A673 (cell line): ENCODE measurements at regions not wholly inside any gene's neighbourhood (a gene's known extent, or its start where the extent isn't known, plus 50 kb on each side); places are given as distances from the start of the nearest gene placed in this dataset.

Experiments
- BruUV-seq: library from RNA; stranded (reverse); fragments of 400-500 nt; replicated peaks from 2 replicates; lab custom pipeline; 2021; lab: Mats Ljungman, UMichigan
- CTCF ChIA-PET: fragments of 300-600 bp; sonication (Branson Sonifier 250); formaldehyde crosslinking; loops from one replicate; lab custom pipeline; 2022; ENCODE audit warnings: antibody characterized with exemption; lab: Charles Lee
- POLR2A ChIA-PET: fragments of 300-600 bp; sonication (Branson Sonifier 250); formaldehyde crosslinking; loops from one replicate; lab custom pipeline; 2022; ENCODE audit warnings: antibody characterized with exemption; ENCODE audit not compliant: low non-redundant PET; lab: Charles Lee
- DNase-seq: peaks from one replicate; pipeline ENCODE4 v3.0.0-alpha.2; 2015; ENCODE audit warnings: low spot score
- H3K27ac ChIP-seq: fragments of 200-600 bp; sonication (generic); 2 replicates; pipeline ENCODE4 v1.5.1; 2016; ENCODE audit warnings: mixed run types, low read depth, mild to moderate bottlenecking, mixed read lengths, antibody characterized with exemption, low read length; ENCODE audit not compliant: poor library complexity, severe bottlenecking
- H3K27me3 ChIP-seq: fragments of 200-600 bp; sonication (generic); replicated peaks from 2 replicates; pipeline ENCODE4 v1.6.1; 2017; ENCODE audit warnings: mixed run types, low read depth, mild to moderate bottlenecking, mixed read lengths, antibody characterized with exemption, low read length; ENCODE audit not compliant: insufficient read depth, poor library complexity
- H3K36me3 ChIP-seq: fragments of 200-600 bp; sonication (generic); 2 replicates; pipeline ENCODE4 v1.6.1; 2016; ENCODE audit warnings: mixed run types, mild to moderate bottlenecking, mixed read lengths, antibody characterized with exemption, low read length; ENCODE audit not compliant: insufficient read depth, poor library complexity, severe bottlenecking
- H3K4me1 ChIP-seq: fragments of 200-600 bp; sonication (generic); 2 replicates; pipeline ENCODE4 v1.6.1; 2017; ENCODE audit warnings: mixed run types, mild to moderate bottlenecking, mixed read lengths, antibody characterized with exemption, low read length; ENCODE audit not compliant: insufficient read depth, poor library complexity, severe bottlenecking
- H3K4me3 ChIP-seq: fragments of 200-600 bp; sonication (generic); 2 replicates; pipeline ENCODE4 v1.5.1; 2016; ENCODE audit warnings: low read depth, mixed run types, mild to moderate bottlenecking, mixed read lengths, low read length; ENCODE audit not compliant: poor library complexity, severe bottlenecking
- H3K9me3 ChIP-seq: fragments of 200-600 bp; sonication (generic); 2 replicates; pipeline ENCODE4 v1.6.1; 2016; ENCODE audit warnings: mixed run types, low read depth, mild to moderate bottlenecking, mixed read lengths, antibody characterized with exemption, low read length; ENCODE audit not compliant: poor library complexity, severe bottlenecking
- EZH2 ChIP-seq: fragments of 200-600 bp; sonication (generic); IDR thresholded peaks from 2 replicates; pipeline ENCODE4 v1.6.1; 2017; ENCODE audit warnings: borderline replicate concordance, low read depth, mild to moderate bottlenecking, mixed read lengths, antibody characterized with exemption, low read length; ENCODE audit not compliant: poor library complexity, severe bottlenecking
- intact Hi-C: fragments of 100-400 bp; cut with micrococcal nuclease; formaldehyde crosslinking; loops from one replicate; pipeline ENCODE4 v1.10.0; 2022; ENCODE audit not compliant: unreplicated experiment
- TF ChIP-seq, protein P1 (sequence below): fragments of 300-800, 200-600 bp; sonication (generic); conservative IDR thresholded peaks from 2 replicates; pipeline ENCODE4 v1.5.1; 2017; ENCODE audit warnings: low read depth, mild to moderate bottlenecking, antibody characterized with exemption, low read length, moderate library complexity, mixed read lengths

DNA sequence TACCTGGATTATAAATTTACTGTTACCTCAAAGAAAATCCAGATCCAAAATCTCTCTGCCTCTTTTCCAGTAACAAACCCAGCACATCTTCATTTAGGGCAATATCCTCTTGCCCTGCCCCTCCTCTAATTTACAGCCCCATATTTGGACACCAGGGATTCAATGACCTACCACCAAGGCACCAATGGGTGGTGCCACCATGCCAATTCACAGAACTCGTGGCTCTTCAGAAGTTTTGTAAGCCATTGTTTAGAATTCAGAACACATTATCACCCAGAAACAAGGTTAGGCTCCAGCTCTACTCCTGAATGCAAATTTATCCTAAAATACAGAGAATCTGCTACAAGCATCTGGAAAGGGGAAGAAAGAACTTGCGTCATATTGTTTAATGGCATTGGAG, 67.8 kb upstream of the SASH1 start:
- no peak for DNase-seq
- no peak overlapping the region for H3K27ac ChIP-seq
- H3K27me3 ChIP-seq = no peaks in the 10 kb centered on the region
- TF ChIP-seq, protein P1, sequence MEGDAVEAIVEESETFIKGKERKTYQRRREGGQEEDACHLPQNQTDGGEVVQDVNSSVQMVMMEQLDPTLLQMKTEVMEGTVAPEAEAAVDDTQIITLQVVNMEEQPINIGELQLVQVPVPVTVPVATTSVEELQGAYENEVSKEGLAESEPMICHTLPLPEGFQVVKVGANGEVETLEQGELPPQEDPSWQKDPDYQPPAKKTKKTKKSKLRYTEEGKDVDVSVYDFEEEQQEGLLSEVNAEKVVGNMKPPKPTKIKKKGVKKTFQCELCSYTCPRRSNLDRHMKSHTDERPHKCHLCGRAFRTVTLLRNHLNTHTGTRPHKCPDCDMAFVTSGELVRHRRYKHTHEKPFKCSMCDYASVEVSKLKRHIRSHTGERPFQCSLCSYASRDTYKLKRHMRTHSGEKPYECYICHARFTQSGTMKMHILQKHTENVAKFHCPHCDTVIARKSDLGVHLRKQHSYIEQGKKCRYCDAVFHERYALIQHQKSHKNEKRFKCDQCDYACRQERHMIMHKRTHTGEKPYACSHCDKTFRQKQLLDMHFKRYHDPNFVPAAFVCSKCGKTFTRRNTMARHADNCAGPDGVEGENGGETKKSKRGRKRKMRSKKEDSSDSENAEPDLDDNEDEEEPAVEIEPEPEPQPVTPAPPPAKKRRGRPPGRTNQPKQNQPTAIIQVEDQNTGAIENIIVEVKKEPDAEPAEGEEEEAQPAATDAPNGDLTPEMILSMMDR = no peak
- no peak for TF ChIP-seq EZH2
- no peaks in the 10 kb centered on the region for H3K36me3 ChIP-seq
- ChIA-PET POLR2A (no interaction called here), CTCF (no interaction called here)
- H3K9me3 ChIP-seq = no peaks in the 10 kb centered on the region
- intact Hi-C loops = no loop called here
- H3K4me3 ChIP-seq = no peak overlapping the region
- no TSS peak for BruUV-seq
- no peaks in the 10 kb centered on the region for H3K4me1 ChIP-seq

DNA sequence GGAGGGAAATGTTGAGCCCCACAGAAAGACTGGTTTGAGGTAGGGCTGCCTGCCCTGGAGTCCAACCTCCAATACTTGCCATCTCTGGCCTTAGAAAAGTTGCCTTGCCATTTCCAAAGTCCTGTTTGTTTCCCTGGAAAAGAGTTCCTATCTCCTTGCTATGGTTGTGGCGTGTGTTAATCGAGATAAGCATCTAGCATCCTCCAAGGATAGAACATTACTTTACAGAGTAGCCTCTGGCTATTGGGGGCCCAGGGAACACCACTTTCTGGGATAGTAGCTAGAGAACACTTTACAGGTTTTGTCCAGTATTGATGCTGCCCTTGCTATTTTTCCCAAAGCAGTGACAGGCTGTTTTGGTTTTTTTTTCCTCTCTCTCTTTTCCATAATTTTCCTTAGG, 57.4 kb upstream of the SASH1 start:
- Histone ChIP-seq H3K36me3 (no peaks in the 10 kb centered on the region), H3K27me3 (no peaks in the 10 kb centered on the region), H3K4me1 (no peaks in the 10 kb centered on the region), H3K27ac (no peak overlapping the region), H3K4me3 (no peak overlapping the region), H3K9me3 (no peaks in the 10 kb centered on the region)
- TF ChIP-seq, protein P1 = no peak
- TF ChIP-seq EZH2 = no peak
- DNase-seq = no peak
- CTCF ChIA-PET = no interaction called here
- intact Hi-C loops = no loop called here
- POLR2A ChIA-PET = no interaction called here
- BruUV-seq = no TSS peak

DNA sequence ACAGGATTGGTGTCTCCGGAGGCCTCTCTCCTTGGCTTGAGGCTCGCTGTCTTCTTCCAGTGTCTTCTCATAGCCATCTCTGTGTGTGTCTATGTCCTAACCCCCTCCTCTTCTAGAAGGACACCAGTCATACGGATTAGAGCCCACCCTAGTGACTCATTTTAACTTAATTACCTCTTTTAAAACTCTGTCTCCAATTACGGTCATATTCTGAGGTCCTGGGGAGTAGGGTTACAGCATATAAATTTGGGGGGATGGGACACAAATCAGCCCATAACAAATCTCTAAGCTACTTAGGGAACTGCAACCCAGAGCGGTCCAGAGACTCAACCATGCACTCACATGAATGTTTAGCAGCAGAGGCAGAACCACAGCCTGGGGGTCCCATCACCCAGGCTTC, 56.1 kb upstream of the SASH1 start:
- H3K27me3 ChIP-seq = no peaks in the 10 kb centered on the region

More for the DNA sequence above, 56.1 kb upstream of the SASH1 start:
- no peaks in the 10 kb centered on the region for H3K9me3 ChIP-seq
- TF ChIP-seq EZH2 = no peak
- TF ChIP-seq, protein P1 = no peak
- H3K27ac ChIP-seq = no peak overlapping the region
- H3K4me1 ChIP-seq = no peaks in the 10 kb centered on the region
- no peak overlapping the region for H3K4me3 ChIP-seq
- H3K36me3 ChIP-seq = no peaks in the 10 kb centered on the region
- POLR2A ChIA-PET = no interaction called here
- intact Hi-C loops = no loop called here
- DNase-seq = peak; percentile 9
- BruUV-seq = no TSS peak
- CTCF ChIA-PET = no interaction called here
